GM12878 (cell line): ENCODE measurements at regions not wholly inside any gene's neighbourhood (a gene's known extent, or its start where the extent isn't known, plus 50 kb on each side); places are given as distances from the start of the nearest gene placed in this dataset.
A peak's percentile ranks its signal among the peaks of the same experiment; 100 is the strongest.

Source experiments
- ATAC-seq: fragments of 200-7000 bp; cut with Tn5 transposase; 3 replicates; pipeline ENCODE4 v1.9.1; 2020; ENCODE audit warnings: mild to moderate bottlenecking, moderate library complexity
- BruUV-seq: library from RNA; stranded (reverse); fragments of 400-500 nt; replicated peaks from 2 replicates; lab custom pipeline; 2021; lab: Mats Ljungman, UMichigan
- CTCF ChIA-PET: fragments of 300-600 bp; sonication (Branson Sonifier 250); formaldehyde crosslinking; extraction: SDS; loops from one replicate; lab custom pipeline; 2021; ENCODE audit warnings: inconsistent platforms; lab: Yijun Ruan, JAX
- POLR2A ChIA-PET: fragments of 350-600 bp; formaldehyde crosslinking; extraction: SDS; loops from one replicate; lab custom pipeline; 2021; ENCODE audit warnings: inconsistent platforms; lab: Charles Lee
- RAD21 ChIA-PET: fragments of 300-600 bp; sonication (Branson Sonifier 250); formaldehyde crosslinking; loops from one replicate; lab custom pipeline; 2023; ENCODE audit warnings: antibody characterized with exemption; ENCODE audit not compliant: unreplicated experiment; lab: Charles Lee
- SMC1A ChIA-PET: fragments of 300-600 bp; sonication (Branson Sonifier 250); formaldehyde crosslinking; loops from one replicate; lab custom pipeline; 2023; ENCODE audit not compliant: unreplicated experiment, uncharacterized antibody; lab: Charles Lee
- DNase-seq: peaks from one replicate; pipeline ENCODE4 v3.0.0-alpha.2; 2011; ENCODE audit warnings: low read depth, low spot score
- FAIRE-seq: peaks from 3 replicates; lab custom pipeline; 2011; peaks lifted over from hg19 to GRCh38; lab: Jason Lieb, UNC
- H2AFZ ChIP-seq: 2 replicates; pipeline ENCODE4 v1.6.0; 2011; ENCODE audit warnings: low read depth, low read length, control low read depth; ENCODE audit not compliant: control insufficient read depth
- H3K27ac ChIP-seq: 2 replicates; pipeline ENCODE4 v1.5.1; 2011; ENCODE audit warnings: control low read depth; ENCODE audit not compliant: control insufficient read depth, insufficient read depth
- H3K27me3 ChIP-seq, 2 experiments: replicated peaks in 1 of 2; 2 replicates each; pipeline versions ENCODE4 v1.6.0 to v1.6.1; 2011; ENCODE audit warnings: low read length in 1 of 2; ENCODE audit not compliant: control insufficient read depth in 2 of 2, insufficient read depth in 2 of 2
- H3K36me3 ChIP-seq, 2 experiments: 2 replicates each; pipeline ENCODE4 v1.5.1; 2011; ENCODE audit warnings: low read length in 1 of 2; ENCODE audit not compliant: control insufficient read depth in 2 of 2, insufficient read depth in 2 of 2
- H3K4me1 ChIP-seq: 2 replicates; pipeline ENCODE4 v1.6.1; 2011; ENCODE audit warnings: mild to moderate bottlenecking, low read length, moderate library complexity, mixed read lengths; ENCODE audit not compliant: control insufficient read depth, insufficient read depth
- H3K4me2 ChIP-seq: 2 replicates; pipeline ENCODE4 v1.6.0; 2011; ENCODE audit warnings: control low read depth; ENCODE audit not compliant: control insufficient read depth, insufficient read depth
- H3K4me3 ChIP-seq: fragments of 200-600 bp; sonication (generic); 2 replicates; pipeline ENCODE4 v1.5.1; 2016
- H3K79me2 ChIP-seq: 2 replicates; pipeline ENCODE4 v1.6.0; 2011; ENCODE audit warnings: low read length; ENCODE audit not compliant: control insufficient read depth, insufficient read depth
- H3K9ac ChIP-seq: 2 replicates; pipeline ENCODE4 v1.8.0; 2011; ENCODE audit warnings: low read length, control low read depth, mixed read lengths; ENCODE audit not compliant: control insufficient read depth, insufficient read depth
- H3K9me3 ChIP-seq: replicated peaks from 3 replicates; pipeline ENCODE4 v1.5.1; 2011; ENCODE audit warnings: mild to moderate bottlenecking, low read length; ENCODE audit not compliant: control insufficient read depth, insufficient read depth
- H4K20me1 ChIP-seq: 2 replicates; pipeline ENCODE4 v1.6.0; 2011; ENCODE audit not compliant: control insufficient read depth, insufficient read depth
- CBX5 ChIP-seq: sonication (generic); IDR thresholded peaks from 2 replicates; pipeline ENCODE4 v1.6.1; 2016; ENCODE audit warnings: low read depth, moderate library complexity, mild to moderate bottlenecking, inconsistent platforms
- CHD2 ChIP-seq: IDR thresholded peaks from 2 replicates; pipeline ENCODE4 v1.6.1; 2011; ENCODE audit warnings: low read depth, low read length, improper control_type of control experiment, borderline replicate concordance
- in situ Hi-C: fragments of 300-500 bp; cut with MboI; formaldehyde crosslinking; loops from 9 replicates; pipeline ENCODE4 v1.14.3; 2018; ENCODE audit warnings: mixed read lengths
- intact Hi-C: fragments of 100-400 bp; cut with micrococcal nuclease; formaldehyde crosslinking; loops from one replicate; pipeline ENCODE4 v1.14.2; 2022; ENCODE audit not compliant: unreplicated experiment
- TF ChIP-seq, protein P1 (sequence below): fragments of 450-650 bp; IDR thresholded peaks from 2 replicates; pipeline ENCODE4 v1.6.1; 2017; ENCODE audit warnings: mild to moderate bottlenecking
- TF ChIP-seq, protein P2 (sequence below): fragments of 150-350 bp; IDR thresholded peaks from 2 replicates; pipeline ENCODE4 v1.6.1; 2014; ENCODE audit warnings: mild to moderate bottlenecking, low read depth, low read length

GRCh38 chr10:31591569-31591968 is 272.6 kb downstream of the ZEB1 start:
- Histone ChIP-seq H4K20me1 (no peaks in the 10 kb centered on the region), H3K4me3 (no peak overlapping the region), H3K4me2 (no peak overlapping the region), H3K27ac (no peak overlapping the region), H3K9ac (no peak overlapping the region), H3K4me1 (peaks cover 2% of the 10 kb centered on the region), H3K79me2 (no peaks in the 10 kb centered on the region), H3K27me3 (no peaks in the 10 kb centered on the region), H2AFZ (no peak overlapping the region), H3K9me3 (peaks cover 10% of the 10 kb centered on the region; the same call in 2 of the 3 replicates), H3K36me3 (no peaks in the 10 kb centered on the region)
- in situ Hi-C loops (no loop called here), intact Hi-C loops (no loop called here)
- SMC1A ChIA-PET = interaction anchor here (1.2 to 2.7 kb wide), 7 partner anchors 8 to 138 kb away, joined by 3 to 13 read pairs (median 4); no protein-coding TSS in a partner anchor
- DNase-seq (no peak), FAIRE-seq (no peak), ATAC-seq (no peak)
- TF ChIP-seq, protein P1, sequence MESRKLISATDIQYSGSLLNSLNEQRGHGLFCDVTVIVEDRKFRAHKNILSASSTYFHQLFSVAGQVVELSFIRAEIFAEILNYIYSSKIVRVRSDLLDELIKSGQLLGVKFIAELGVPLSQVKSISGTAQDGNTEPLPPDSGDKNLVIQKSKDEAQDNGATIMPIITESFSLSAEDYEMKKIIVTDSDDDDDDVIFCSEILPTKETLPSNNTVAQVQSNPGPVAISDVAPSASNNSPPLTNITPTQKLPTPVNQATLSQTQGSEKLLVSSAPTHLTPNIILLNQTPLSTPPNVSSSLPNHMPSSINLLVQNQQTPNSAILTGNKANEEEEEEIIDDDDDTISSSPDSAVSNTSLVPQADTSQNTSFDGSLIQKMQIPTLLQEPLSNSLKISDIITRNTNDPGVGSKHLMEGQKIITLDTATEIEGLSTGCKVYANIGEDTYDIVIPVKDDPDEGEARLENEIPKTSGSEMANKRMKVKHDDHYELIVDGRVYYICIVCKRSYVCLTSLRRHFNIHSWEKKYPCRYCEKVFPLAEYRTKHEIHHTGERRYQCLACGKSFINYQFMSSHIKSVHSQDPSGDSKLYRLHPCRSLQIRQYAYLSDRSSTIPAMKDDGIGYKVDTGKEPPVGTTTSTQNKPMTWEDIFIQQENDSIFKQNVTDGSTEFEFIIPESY = no peak
- TF ChIP-seq CHD2 = no peak
- TF ChIP-seq, protein P2, sequence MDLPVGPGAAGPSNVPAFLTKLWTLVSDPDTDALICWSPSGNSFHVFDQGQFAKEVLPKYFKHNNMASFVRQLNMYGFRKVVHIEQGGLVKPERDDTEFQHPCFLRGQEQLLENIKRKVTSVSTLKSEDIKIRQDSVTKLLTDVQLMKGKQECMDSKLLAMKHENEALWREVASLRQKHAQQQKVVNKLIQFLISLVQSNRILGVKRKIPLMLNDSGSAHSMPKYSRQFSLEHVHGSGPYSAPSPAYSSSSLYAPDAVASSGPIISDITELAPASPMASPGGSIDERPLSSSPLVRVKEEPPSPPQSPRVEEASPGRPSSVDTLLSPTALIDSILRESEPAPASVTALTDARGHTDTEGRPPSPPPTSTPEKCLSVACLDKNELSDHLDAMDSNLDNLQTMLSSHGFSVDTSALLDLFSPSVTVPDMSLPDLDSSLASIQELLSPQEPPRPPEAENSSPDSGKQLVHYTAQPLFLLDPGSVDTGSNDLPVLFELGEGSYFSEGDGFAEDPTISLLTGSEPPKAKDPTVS = no peak
- TF ChIP-seq CBX5 = peak; percentile 67; the same call in 1 of the 2 replicates
- POLR2A ChIA-PET = no interaction called here
- RAD21 ChIA-PET = interaction anchor here (0.9 kb wide), 1 partner anchor 216 kb away, joined by 3 read pairs; no protein-coding TSS in a partner anchor
- CTCF ChIA-PET = interaction anchor here (0.7 kb wide), 1 partner anchor 21 kb away, joined by 4 read pairs; no protein-coding TSS in a partner anchor
- no TSS peak for BruUV-seq
